ENCODE measurements at regions not wholly inside any gene's neighbourhood (a gene's known extent, or its start where the extent isn't known, plus 50 kb on each side); places are given as distances from the start of the nearest gene placed in this dataset.

DNA sequence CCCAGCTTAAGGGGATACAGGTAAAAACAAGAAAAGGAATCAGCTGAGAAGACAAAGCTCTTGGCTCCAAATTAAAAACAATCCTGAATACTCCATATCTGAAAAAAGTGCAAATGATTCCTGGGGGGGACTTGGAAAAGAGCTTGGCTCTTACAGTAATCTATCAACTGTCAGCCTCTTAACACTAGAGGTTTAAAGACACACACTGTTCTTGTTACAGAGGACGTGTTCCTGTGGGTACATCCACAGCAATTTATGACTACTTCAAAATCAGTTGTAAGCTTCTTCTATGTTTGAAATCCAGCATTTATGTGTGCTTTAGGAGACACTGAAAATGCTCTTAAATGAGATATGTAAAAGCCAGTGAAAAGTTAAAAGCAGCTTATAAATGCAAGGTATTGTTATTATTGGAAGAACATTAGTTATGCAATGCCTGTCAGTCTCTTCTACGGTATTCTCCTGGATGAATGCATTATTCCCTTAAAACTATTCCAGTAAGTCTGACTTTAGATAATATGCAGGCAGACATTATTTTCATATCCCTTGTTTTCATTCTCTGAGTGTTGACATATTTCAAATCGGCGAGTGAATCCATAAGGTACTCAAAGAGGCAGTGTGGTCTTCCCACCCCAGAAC is 408.4 kb upstream of the ADAMTS9 start:
- DNase-seq (ENCODE audit: low read depth, low spot score) = no peak
- Histone ChIP-seq H4K20me1 (ENCODE audit: control insufficient read depth, insufficient read depth) (no peaks in the 10 kb centered on the region), H3K4me3 (no peak overlapping the region), H3K9ac (ENCODE audit: control insufficient read depth, insufficient read depth, low read length) (no peak overlapping the region), H3K36me3 (ENCODE audit: control insufficient read depth in 2 of 2, insufficient read depth in 2 of 2, low read length in 1 of 2) (no peaks in the 10 kb centered on the region), H3K4me2 (ENCODE audit: control insufficient read depth, insufficient read depth) (no peak overlapping the region), H3K79me2 (ENCODE audit: control insufficient read depth, insufficient read depth, low read length) (no peaks in the 10 kb centered on the region), H3K27ac (ENCODE audit: control insufficient read depth, insufficient read depth) (no peak overlapping the region), H3K27me3 (replicated peaks in 1 of 2; ENCODE audit: control insufficient read depth in 2 of 2, insufficient read depth in 2 of 2, low read length in 1 of 2) (no peaks in the 10 kb centered on the region), H2AFZ (ENCODE audit: control insufficient read depth, low read depth, low read length) (no peak overlapping the region), H3K9me3 (replicated peaks; ENCODE audit: control insufficient read depth, insufficient read depth, low read length) (no peaks in the 10 kb centered on the region), H3K4me1 (ENCODE audit: control insufficient read depth, insufficient read depth, low read length) (no peaks in the 10 kb centered on the region)
- intact Hi-C loops (cut with micrococcal nuclease; ENCODE audit: unreplicated experiment) (no loop called here), in situ Hi-C loops (cut with MboI) (no loop called here)
- POLR2A ChIA-PET = no interaction called here
- 38% methylated on average over 4 of the region's 4 CpGs for WGBS (ENCODE audit: insufficient coverage, insufficient replicate concordance, low lambda C conversion rate, missing lambda C conversion rate)
- ATAC-seq = no peak
- no peak for FAIRE-seq
- CTCF ChIA-PET = no interaction called here
- RAD21 ChIA-PET (ENCODE audit: unreplicated experiment) = no interaction called here
- BruUV-seq (replicated peaks) = no TSS peak
- SMC1A ChIA-PET (ENCODE audit: uncharacterized antibody, unreplicated experiment) = no interaction called here
- TF ChIP-seq NFYA (IDR thresholded peaks at IDR 0.05; ENCODE audit: borderline replicate concordance, low read depth, low read length) (no peak), ZBED1 (IDR thresholded peaks at IDR 0.05; ENCODE audit: borderline replicate concordance) (no peak), FOXM1 (IDR thresholded peaks at IDR 0.05; ENCODE audit: low read depth, low read length) (no peak), RFX5 (IDR thresholded peaks at IDR 0.05; ENCODE audit: low read depth, low read length) (no peak), SMAD5 (IDR thresholded peaks at IDR 0.05; ENCODE audit: low read depth) (no peak), FOS (IDR thresholded peaks at IDR 0.05; ENCODE audit: borderline replicate concordance, extremely low read depth, insufficient read length) (no peak), RAD21 (IDR thresholded peaks at IDR 0.05; ENCODE audit: insufficient read depth, low read depth, low read length) (no peak), NR2C2 (IDR thresholded peaks at IDR 0.05; ENCODE audit: borderline replicate concordance, control insufficient read depth, insufficient read length, low read depth) (no peak)
- TF ChIP-seq, protein P1, sequence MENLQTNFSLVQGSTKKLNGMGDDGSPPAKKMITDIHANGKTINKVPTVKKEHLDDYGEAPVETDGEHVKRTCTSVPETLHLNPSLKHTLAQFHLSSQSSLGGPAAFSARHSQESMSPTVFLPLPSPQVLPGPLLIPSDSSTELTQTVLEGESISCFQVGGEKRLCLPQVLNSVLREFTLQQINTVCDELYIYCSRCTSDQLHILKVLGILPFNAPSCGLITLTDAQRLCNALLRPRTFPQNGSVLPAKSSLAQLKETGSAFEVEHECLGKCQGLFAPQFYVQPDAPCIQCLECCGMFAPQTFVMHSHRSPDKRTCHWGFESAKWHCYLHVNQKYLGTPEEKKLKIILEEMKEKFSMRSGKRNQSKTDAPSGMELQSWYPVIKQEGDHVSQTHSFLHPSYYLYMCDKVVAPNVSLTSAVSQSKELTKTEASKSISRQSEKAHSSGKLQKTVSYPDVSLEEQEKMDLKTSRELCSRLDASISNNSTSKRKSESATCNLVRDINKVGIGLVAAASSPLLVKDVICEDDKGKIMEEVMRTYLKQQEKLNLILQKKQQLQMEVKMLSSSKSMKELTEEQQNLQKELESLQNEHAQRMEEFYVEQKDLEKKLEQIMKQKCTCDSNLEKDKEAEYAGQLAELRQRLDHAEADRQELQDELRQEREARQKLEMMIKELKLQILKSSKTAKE (IDR thresholded peaks at IDR 0.05; ENCODE audit: low read depth, poor library complexity, severe bottlenecking) = no peak
- TF ChIP-seq, protein P2, sequence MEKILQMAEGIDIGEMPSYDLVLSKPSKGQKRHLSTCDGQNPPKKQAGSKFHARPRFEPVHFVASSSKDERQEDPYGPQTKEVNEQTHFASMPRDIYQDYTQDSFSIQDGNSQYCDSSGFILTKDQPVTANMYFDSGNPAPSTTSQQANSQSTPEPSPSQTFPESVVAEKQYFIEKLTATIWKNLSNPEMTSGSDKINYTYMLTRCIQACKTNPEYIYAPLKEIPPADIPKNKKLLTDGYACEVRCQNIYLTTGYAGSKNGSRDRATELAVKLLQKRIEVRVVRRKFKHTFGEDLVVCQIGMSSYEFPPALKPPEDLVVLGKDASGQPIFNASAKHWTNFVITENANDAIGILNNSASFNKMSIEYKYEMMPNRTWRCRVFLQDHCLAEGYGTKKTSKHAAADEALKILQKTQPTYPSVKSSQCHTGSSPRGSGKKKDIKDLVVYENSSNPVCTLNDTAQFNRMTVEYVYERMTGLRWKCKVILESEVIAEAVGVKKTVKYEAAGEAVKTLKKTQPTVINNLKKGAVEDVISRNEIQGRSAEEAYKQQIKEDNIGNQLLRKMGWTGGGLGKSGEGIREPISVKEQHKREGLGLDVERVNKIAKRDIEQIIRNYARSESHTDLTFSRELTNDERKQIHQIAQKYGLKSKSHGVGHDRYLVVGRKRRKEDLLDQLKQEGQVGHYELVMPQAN (conservative IDR thresholded peaks at IDR 0.05) = no peak
- TF ChIP-seq, protein P3, sequence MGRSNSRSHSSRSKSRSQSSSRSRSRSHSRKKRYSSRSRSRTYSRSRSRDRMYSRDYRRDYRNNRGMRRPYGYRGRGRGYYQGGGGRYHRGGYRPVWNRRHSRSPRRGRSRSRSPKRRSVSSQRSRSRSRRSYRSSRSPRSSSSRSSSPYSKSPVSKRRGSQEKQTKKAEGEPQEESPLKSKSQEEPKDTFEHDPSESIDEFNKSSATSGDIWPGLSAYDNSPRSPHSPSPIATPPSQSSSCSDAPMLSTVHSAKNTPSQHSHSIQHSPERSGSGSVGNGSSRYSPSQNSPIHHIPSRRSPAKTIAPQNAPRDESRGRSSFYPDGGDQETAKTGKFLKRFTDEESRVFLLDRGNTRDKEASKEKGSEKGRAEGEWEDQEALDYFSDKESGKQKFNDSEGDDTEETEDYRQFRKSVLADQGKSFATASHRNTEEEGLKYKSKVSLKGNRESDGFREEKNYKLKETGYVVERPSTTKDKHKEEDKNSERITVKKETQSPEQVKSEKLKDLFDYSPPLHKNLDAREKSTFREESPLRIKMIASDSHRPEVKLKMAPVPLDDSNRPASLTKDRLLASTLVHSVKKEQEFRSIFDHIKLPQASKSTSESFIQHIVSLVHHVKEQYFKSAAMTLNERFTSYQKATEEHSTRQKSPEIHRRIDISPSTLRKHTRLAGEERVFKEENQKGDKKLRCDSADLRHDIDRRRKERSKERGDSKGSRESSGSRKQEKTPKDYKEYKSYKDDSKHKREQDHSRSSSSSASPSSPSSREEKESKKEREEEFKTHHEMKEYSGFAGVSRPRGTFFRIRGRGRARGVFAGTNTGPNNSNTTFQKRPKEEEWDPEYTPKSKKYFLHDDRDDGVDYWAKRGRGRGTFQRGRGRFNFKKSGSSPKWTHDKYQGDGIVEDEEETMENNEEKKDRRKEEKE (IDR thresholded peaks at IDR 0.05) = no peak
- TF ChIP-seq, protein P4, sequence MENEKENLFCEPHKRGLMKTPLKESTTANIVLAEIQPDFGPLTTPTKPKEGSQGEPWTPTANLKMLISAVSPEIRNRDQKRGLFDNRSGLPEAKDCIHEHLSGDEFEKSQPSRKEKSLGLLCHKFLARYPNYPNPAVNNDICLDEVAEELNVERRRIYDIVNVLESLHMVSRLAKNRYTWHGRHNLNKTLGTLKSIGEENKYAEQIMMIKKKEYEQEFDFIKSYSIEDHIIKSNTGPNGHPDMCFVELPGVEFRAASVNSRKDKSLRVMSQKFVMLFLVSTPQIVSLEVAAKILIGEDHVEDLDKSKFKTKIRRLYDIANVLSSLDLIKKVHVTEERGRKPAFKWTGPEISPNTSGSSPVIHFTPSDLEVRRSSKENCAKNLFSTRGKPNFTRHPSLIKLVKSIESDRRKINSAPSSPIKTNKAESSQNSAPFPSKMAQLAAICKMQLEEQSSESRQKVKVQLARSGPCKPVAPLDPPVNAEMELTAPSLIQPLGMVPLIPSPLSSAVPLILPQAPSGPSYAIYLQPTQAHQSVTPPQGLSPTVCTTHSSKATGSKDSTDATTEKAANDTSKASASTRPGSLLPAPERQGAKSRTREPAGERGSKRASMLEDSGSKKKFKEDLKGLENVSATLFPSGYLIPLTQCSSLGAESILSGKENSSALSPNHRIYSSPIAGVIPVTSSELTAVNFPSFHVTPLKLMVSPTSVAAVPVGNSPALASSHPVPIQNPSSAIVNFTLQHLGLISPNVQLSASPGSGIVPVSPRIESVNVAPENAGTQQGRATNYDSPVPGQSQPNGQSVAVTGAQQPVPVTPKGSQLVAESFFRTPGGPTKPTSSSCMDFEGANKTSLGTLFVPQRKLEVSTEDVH (IDR thresholded peaks at IDR 0.05; ENCODE audit: low read depth, partially characterized antibody) = no peak
- TF ChIP-seq, protein P5, sequence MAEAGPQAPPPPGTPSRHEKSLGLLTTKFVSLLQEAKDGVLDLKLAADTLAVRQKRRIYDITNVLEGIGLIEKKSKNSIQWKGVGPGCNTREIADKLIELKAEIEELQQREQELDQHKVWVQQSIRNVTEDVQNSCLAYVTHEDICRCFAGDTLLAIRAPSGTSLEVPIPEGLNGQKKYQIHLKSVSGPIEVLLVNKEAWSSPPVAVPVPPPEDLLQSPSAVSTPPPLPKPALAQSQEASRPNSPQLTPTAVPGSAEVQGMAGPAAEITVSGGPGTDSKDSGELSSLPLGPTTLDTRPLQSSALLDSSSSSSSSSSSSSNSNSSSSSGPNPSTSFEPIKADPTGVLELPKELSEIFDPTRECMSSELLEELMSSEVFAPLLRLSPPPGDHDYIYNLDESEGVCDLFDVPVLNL (IDR thresholded peaks at IDR 0.05; ENCODE audit: low read depth, low read length) = no peak

Measured in GM12878 (cell line).